BLaER1 (cell line): ENCODE measurements at regions not wholly inside any gene's neighbourhood (a gene's known extent, or its start where the extent isn't known, plus 50 kb on each side); places are given as distances from the start of the nearest gene placed in this dataset.
"Not testable (repeated sequence)": the region's sequence is repeated elsewhere in the genome, so short reads cannot be mapped to it uniquely, and the experiment has no call there.

Experiments
- H3K27ac ChIP-seq: shearing (Covaris generic); formaldehyde crosslinking; 2 replicates; pipeline ENCODE4 v1.8.1; 2022
- H3K27me3 ChIP-seq: shearing (Covaris generic); formaldehyde crosslinking; 2 replicates; pipeline ENCODE4 v1.8.1; 2022
- H3K36me3 ChIP-seq: shearing (Covaris generic); formaldehyde crosslinking; 2 replicates; pipeline ENCODE4 v1.8.1; 2022
- H3K4me1 ChIP-seq: shearing (Covaris generic); formaldehyde crosslinking; 2 replicates; pipeline ENCODE4 v1.8.1; 2022
- H3K4me2 ChIP-seq: shearing (Covaris generic); formaldehyde crosslinking; 2 replicates; pipeline ENCODE4 v1.8.1; 2022
- H3K4me3 ChIP-seq: shearing (Covaris generic); formaldehyde crosslinking; 2 replicates; pipeline ENCODE4 v1.8.1; 2022
- H3K9ac ChIP-seq: shearing (Covaris generic); formaldehyde crosslinking; 2 replicates; pipeline ENCODE4 v1.8.1; 2022
- H3K9me3 ChIP-seq: shearing (Covaris generic); formaldehyde crosslinking; 2 replicates; pipeline ENCODE4 v1.8.1; 2022
- H4K20me1 ChIP-seq: shearing (Covaris generic); formaldehyde crosslinking; 2 replicates; pipeline ENCODE4 v1.8.1; 2022
- Cebpa-rat ChIP-seq: shearing (Covaris generic); IDR thresholded peaks from 2 replicates; pipeline ENCODE4 v1.8.1; 2022

DNA sequence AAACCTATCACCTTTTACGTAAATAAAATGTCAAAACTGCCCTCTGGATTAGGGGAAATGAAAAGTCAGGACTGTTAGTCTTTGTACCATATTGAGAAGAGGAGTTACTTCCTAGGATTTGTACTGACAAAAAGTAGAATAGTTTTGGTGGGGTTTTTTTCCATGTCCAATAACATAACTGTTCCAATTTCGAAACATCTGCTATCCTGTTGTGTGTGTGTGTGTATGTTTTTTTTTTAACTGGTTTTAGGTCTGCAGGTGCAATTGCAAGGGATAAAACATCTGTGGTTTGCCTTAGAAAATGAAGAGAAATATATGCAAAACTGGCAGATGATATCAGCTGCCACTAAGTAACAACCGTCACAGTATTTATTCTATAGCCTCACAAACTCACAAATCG is 506.8 kb downstream of the NFIB start:
- Histone ChIP-seq H3K36me3 (no peaks in the 10 kb centered on the region), H3K27ac (no peak overlapping the region), H3K27me3 (no peaks in the 10 kb centered on the region), H3K4me3 (no peak overlapping the region), H3K9ac (no peak overlapping the region), H3K4me1 (peaks cover 48% of the 10 kb centered on the region), H4K20me1 (no peaks in the 10 kb centered on the region), H3K9me3 (no peaks in the 10 kb centered on the region), H3K4me2 (peak overlapping the region; percentile 48; the same call in 1 of the 2 replicates)
- TF ChIP-seq Cebpa-rat = no peak

- Histone ChIP-seq H4K20me1 (no peaks in the 10 kb centered on the region), H3K4me2 (peak overlapping the region; percentile 48; the same call in 1 of the 2 replicates), H3K9me3 (no peaks in the 10 kb centered on the region), H3K27ac (no peak overlapping the region), H3K4me1 (peaks cover 44% of the 10 kb centered on the region), H3K36me3 (no peaks in the 10 kb centered on the region), H3K9ac (no peak overlapping the region), H3K27me3 (no peaks in the 10 kb centered on the region), H3K4me3 (no peak overlapping the region)
- no peak for TF ChIP-seq Cebpa-rat
Observed at GRCh38 chr9:13806714-13807113, 507.2 kb downstream of the NFIB start.

GRCh38 chr9:13805546-13805945 is 508.4 kb downstream of the NFIB start:
- Histone ChIP-seq H3K36me3 (no peaks in the 10 kb centered on the region), H3K4me3 (no peak overlapping the region), H3K27ac (no peak overlapping the region), H3K27me3 (no peaks in the 10 kb centered on the region), H3K9me3 (no peaks in the 10 kb centered on the region), H3K4me1 (peaks cover 33% of the 10 kb centered on the region), H3K9ac (no peak overlapping the region), H3K4me2 (no peak overlapping the region), H4K20me1 (no peaks in the 10 kb centered on the region)
- no peak for TF ChIP-seq Cebpa-rat

- Histone ChIP-seq H3K27ac (no peak overlapping the region), H3K9me3 (no peaks in the 10 kb centered on the region), H3K36me3 (no peaks in the 10 kb centered on the region), H3K4me3 (no peak overlapping the region), H4K20me1 (no peaks in the 10 kb centered on the region), H3K4me2 (no peak overlapping the region), H3K9ac (no peak overlapping the region), H3K4me1 (peaks cover 22% of the 10 kb centered on the region), H3K27me3 (no peaks in the 10 kb centered on the region)
- no peak for TF ChIP-seq Cebpa-rat
Observed at GRCh38 chr9:13804532-13804931, 509.4 kb downstream of the NFIB start.

DNA sequence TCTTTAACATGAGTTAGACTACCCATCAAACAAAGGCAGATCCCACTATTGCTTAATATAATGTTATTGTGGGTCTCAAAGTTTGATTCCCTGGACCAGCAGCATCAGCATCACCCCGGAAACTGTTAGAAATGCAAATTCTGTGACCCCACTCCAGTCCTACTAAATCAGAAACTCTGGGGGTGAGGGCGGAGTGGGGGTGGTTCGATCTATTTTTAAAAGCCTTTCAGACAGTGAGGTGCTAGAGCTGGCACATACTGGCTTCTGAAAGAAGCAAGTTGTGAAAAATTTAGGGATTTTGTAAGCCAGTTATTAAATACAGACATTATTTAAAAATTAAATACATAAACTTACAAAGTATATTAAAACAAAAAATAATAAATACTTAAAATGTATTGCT is 513.2 kb downstream of the NFIB start:
- Histone ChIP-seq H3K27ac (no peak overlapping the region), H3K4me2 (no peak overlapping the region), H4K20me1 (no peaks in the 10 kb centered on the region), H3K27me3 (no peaks in the 10 kb centered on the region), H3K36me3 (no peaks in the 10 kb centered on the region), H3K9ac (no peak overlapping the region), H3K4me1 (no peaks in the 10 kb centered on the region), H3K9me3 (peaks cover 6% of the 10 kb centered on the region; the same call in 1 of the 2 replicates), H3K4me3 (no peak overlapping the region)
- no peak for TF ChIP-seq Cebpa-rat

- H3K4me2 ChIP-seq, H3K9me3 ChIP-seq, H3K27ac ChIP-seq, H3K4me1 ChIP-seq, H3K4me3 ChIP-seq, H3K27me3 ChIP-seq, H3K36me3 ChIP-seq, H3K9ac ChIP-seq, H4K20me1 ChIP-seq: not testable (repeated sequence)
Observed at GRCh38 chr9:13797701-13798100, 516.2 kb downstream of the NFIB start.

DNA sequence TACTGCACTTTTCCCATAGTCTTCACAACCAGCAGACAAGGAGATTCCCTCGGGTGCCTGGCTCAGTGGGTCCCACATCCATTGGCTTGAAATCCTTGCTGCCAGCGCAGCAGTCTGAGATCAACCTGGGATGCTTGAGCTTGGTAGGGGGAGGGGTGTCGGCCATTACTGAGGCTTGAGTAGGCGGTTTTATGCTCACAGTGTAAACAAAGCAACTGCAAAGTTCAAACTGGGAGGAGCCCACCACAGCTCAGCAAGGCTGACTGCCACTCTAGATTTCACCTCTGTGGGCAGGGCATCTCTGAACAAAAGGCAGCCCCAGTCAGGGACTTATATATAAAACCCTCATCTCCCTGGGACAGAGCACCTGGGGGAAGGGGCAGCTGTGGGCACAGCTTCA is 512.3 kb upstream of the MPDZ start:
- Histone ChIP-seq H3K9me3 (peaks cover 13% of the 10 kb centered on the region), H3K4me1 (no peaks in the 10 kb centered on the region), H3K4me2 (no peak overlapping the region), H3K4me3 (no peak overlapping the region), H3K27me3 (no peaks in the 10 kb centered on the region), H3K9ac (no peak overlapping the region), H3K36me3 (no peaks in the 10 kb centered on the region), H4K20me1 (no peaks in the 10 kb centered on the region), H3K27ac (no peak overlapping the region)
- no peak for TF ChIP-seq Cebpa-rat

GRCh38 chr9:13790055-13790454 is 510.6 kb upstream of the MPDZ start:
- Histone ChIP-seq H3K36me3 (no peaks in the 10 kb centered on the region), H3K4me1 (no peaks in the 10 kb centered on the region), H3K4me2 (no peak overlapping the region), H4K20me1 (no peaks in the 10 kb centered on the region), H3K27ac (no peak overlapping the region), H3K27me3 (no peaks in the 10 kb centered on the region), H3K4me3 (no peak overlapping the region), H3K9me3 (peaks cover 13% of the 10 kb centered on the region), H3K9ac (no peak overlapping the region)
- TF ChIP-seq Cebpa-rat = no peak

DNA sequence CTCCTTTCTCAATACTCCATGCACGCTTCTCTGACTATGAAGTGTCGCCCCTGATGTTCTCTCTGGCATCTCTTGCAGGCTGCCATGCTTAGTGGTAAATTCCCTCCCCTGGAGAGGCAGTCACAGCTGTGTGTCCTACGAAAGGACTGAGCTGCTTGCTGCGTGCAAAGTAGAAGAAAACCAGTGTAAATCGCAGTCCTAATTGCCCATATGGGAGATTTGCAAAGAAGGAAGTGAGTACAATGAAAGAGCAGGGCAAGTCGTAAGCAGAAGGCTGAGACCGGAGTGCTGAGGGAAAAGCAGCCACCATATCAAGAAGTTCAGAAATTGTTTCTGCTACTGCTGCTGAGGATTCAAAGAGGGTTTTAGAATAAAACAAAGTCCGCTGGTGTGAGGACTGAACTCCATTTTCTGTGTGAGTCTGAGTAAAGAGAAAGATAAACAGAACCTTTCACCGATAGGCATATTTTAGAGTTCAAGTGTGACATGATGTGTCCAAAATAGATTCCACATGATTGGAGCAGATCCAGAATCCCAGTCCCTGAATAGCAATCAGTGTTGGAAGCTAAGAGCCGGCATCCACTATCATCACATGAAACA is 507.8 kb upstream of the MPDZ start:
- Histone ChIP-seq H3K4me2 (no peak overlapping the region), H3K9ac (no peak overlapping the region), H4K20me1 (no peaks in the 10 kb centered on the region), H3K4me1 (no peaks in the 10 kb centered on the region), H3K9me3 (peaks cover 9% of the 10 kb centered on the region), H3K27ac (no peak overlapping the region), H3K27me3 (no peaks in the 10 kb centered on the region), H3K4me3 (no peak overlapping the region), H3K36me3 (no peaks in the 10 kb centered on the region)
- TF ChIP-seq Cebpa-rat = no peak

- H3K9ac ChIP-seq = no peak overlapping the region
- no peaks in the 10 kb centered on the region for H3K27me3 ChIP-seq
- no peak overlapping the region for H3K4me3 ChIP-seq
- no peaks in the 10 kb centered on the region for H3K4me1 ChIP-seq
- no peaks in the 10 kb centered on the region for H4K20me1 ChIP-seq
- no peak for TF ChIP-seq Cebpa-rat
- H3K36me3 ChIP-seq = no peaks in the 10 kb centered on the region
- no peak overlapping the region for H3K4me2 ChIP-seq
- 0 out of 2 replicates have a peak, but pooled peaks cover 2% of the 10 kb centered on the region for H3K9me3 ChIP-seq
- no peak overlapping the region for H3K27ac ChIP-seq
Observed at GRCh38 chr9:13786711-13787110, 507.2 kb upstream of the MPDZ start.

GRCh38 chr9:13786131-13786530 is 506.6 kb upstream of the MPDZ start:
- H3K4me3 ChIP-seq = no peak overlapping the region
- no peak for TF ChIP-seq Cebpa-rat
- no peak overlapping the region for H3K27ac ChIP-seq
- no peak overlapping the region for H3K4me2 ChIP-seq
- no peaks in the 10 kb centered on the region for H4K20me1 ChIP-seq
- no peaks in the 10 kb centered on the region for H3K9me3 ChIP-seq
- no peaks in the 10 kb centered on the region for H3K4me1 ChIP-seq
- H3K36me3 ChIP-seq = no peaks in the 10 kb centered on the region
- H3K27me3 ChIP-seq = no peaks in the 10 kb centered on the region
- no peak overlapping the region for H3K9ac ChIP-seq
